ENCODE measurements at regions not wholly inside any gene's neighbourhood (a gene's known extent, or its start where the extent isn't known, plus 50 kb on each side); places are given as distances from the start of the nearest gene placed in this dataset.

DNA sequence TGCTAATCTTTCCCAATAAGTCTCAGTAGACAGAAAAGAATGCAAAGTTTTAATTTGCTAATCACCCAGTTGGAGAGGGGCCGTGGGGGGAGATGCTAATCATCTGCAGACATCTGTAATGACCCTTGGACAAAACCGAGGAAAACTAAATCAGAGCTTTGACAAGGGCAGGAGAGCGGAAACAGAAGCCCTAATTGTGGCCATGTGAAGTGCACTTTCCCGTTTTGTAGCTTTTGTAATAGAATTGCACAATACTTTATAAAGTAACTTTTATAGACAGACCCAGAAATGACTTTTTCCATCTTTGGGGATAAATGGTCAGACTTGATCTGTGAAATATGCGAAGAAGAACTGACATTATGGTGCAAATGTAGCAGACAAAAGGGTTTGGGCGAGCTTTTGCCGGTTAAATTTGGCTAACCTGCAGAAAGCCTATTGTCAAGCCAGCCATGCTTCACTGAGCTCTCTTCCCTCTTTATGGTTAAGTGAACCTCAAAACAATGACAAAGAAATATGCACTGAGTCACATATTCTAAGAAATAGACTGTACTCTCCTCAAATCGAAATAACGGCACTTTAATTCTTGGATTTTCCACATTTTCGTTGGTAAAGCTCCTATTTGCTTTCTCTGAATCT is 980.1 kb upstream of the POU3F3 start:
- H3K27ac ChIP-seq = no peak overlapping the region
- TF ChIP-seq, protein P1, sequence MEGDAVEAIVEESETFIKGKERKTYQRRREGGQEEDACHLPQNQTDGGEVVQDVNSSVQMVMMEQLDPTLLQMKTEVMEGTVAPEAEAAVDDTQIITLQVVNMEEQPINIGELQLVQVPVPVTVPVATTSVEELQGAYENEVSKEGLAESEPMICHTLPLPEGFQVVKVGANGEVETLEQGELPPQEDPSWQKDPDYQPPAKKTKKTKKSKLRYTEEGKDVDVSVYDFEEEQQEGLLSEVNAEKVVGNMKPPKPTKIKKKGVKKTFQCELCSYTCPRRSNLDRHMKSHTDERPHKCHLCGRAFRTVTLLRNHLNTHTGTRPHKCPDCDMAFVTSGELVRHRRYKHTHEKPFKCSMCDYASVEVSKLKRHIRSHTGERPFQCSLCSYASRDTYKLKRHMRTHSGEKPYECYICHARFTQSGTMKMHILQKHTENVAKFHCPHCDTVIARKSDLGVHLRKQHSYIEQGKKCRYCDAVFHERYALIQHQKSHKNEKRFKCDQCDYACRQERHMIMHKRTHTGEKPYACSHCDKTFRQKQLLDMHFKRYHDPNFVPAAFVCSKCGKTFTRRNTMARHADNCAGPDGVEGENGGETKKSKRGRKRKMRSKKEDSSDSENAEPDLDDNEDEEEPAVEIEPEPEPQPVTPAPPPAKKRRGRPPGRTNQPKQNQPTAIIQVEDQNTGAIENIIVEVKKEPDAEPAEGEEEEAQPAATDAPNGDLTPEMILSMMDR (conservative IDR thresholded peaks at IDR 0.05) = no peak

DNA sequence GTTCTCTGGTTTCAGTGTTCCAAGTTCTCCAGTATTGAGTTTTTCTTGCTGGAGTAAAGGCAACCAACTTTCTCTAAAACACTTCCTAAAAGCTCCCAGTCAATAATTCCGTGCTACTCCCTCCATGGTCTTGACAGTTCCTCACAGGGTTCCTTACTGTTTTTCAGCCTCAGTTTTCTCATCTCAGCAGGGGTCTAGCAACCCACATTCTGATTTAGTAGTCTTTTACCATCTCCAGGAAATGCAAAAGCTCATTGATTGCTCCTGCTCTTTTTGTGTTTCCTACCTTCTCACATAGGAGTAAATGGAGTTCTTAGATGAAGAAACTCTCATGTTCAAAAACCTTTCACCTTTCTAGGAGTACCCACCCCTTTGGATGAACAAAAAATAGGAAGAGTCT is 978.8 kb upstream of the POU3F3 start:
- TF ChIP-seq, protein P1 (conservative IDR thresholded peaks at IDR 0.05) = no peak
- H3K27ac ChIP-seq = no peak overlapping the region

DNA sequence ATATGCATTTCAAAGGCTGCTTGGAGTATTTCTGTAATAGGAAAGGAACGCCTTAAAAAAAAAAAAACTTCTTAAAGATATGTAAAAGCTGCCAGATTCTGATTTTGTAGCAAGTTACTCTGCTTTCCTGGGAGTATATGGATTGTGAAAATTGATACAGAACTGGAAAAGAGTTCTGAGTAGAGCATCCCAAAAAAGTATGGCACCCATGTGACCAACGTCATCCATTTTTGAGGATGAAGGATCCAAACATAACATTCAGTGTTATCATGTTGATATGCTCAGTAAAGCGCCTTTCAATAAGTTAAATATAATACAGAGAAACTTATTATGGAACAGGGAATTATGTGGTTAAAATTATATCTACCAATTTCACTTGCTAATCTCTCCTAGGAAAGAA is 978.4 kb upstream of the POU3F3 start:
- H3K27ac ChIP-seq = no peak overlapping the region
- TF ChIP-seq, protein P1 (conservative IDR thresholded peaks at IDR 0.05) = no peak

DNA sequence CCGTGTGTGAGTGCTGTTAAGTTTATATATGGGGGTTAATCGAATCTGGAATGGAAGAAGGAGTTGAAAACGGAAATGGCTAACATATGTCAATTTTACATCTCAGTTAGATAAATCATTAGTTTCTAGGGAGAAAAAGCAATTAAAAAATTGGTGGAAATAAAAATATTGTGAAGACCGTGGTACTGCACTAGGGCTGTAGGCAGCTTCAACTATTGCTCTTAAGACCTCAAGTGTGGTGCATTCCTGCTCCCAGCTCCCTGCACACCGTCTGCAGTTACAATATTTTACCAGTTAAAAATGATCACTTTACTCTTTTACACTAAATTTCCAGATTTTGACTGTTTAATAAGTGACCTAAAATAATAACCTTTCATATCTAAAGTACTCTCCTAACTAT is 977.3 kb upstream of the POU3F3 start:
- H3K27ac ChIP-seq = no peak overlapping the region
- TF ChIP-seq, protein P1 (conservative IDR thresholded peaks at IDR 0.05) = no peak

DNA sequence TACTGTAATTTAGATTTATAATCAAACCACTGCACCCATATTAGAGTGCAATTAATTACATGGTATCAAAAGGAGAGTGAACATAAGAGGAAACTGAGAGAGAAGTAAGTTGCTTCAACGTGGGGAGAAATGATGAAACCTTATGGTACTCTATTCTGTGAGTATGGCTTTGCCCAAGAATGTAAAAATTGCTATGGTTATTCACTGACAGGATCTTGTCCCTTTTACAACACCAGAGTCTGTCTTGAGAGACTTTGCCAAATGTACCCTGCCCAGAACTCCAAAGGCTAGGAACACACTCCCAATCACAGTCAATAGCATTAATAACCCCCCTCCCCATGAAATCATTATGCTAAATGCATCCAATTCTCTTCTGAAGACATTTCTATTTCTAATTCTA is 974.8 kb upstream of the POU3F3 start:
- TF ChIP-seq, protein P1 (conservative IDR thresholded peaks at IDR 0.05) = no peak
- H3K27ac ChIP-seq = no peak overlapping the region

DNA sequence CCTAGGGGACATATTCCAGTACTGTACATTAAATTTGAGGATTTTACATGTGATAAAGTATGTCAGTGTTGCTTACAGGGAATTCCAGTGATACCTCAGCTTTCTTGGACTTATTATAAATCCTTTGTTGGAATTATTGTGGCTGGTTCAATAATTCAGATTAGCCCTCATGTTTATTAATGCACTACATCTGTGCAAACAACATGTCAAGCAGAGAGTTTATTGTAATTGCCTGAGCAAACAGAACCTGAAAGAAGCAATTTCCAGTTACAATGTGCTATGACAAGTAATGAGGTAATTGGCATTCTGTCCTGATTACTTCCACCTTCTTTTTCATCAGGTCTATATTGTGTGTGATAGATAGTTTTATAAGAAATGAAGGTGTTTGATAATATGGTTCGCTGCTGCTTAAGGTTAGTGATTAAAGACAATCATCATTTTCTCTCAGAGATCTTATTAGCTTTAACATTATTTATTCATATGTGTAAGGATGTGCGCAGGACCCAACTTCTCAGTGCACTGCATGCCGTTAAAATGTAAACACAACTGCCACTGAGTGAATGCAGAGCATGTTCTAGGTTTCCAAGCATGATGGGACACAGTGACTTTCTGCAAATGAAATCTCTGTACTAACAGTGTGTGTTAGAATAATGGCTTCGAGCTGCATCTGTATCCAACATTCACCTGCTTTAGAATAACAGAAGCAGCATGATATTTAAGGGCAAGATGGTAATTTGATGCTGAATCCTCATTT is 973.7 kb upstream of the POU3F3 start:
- TF ChIP-seq, protein P1 (conservative IDR thresholded peaks at IDR 0.05) = no peak

DNA sequence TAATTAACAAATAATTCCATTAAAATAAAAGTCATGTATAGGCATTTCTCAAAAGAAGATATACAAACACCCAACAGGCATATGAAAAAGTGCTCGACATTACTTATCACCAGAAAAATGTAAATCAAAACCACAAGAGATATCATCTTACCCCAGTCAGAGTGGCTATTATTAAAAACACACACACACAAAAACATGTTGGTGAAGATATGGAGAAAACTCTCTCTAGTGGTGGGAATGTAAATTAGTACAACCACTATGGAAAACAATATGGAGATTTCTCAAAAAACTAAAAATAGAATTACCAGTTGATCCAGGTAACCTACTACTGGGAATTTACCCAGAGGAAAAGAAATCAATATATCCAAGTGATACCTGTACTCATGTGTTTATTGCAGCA is 966.3 kb upstream of the POU3F3 start:
- no peak overlapping the region for H3K27ac ChIP-seq
- TF ChIP-seq, protein P1 (conservative IDR thresholded peaks at IDR 0.05) = no peak

More for the DNA sequence above, 973.7 kb upstream of the POU3F3 start:
- H3K27ac ChIP-seq = no peak overlapping the region
